GM21529 (cell line): ENCODE measurements at regions not wholly inside any gene's neighbourhood (a gene's known extent, or its start where the extent isn't known, plus 50 kb on each side); places are given as distances from the start of the nearest gene placed in this dataset.

Experiments used
- ATAC-seq: cut with Tn5 transposase; IDR thresholded peaks from one replicate; pipeline ENCODE4 v1.9.1; 2021; ENCODE audit not compliant: unreplicated experiment

- no peak for ATAC-seq
Observed at GRCh38 chr12:93042684-93043083, 113.6 kb upstream of the EEA1 start.

GRCh38 chr12:93043192-93043876, 114.2 kb upstream of the EEA1 start:
- ATAC-seq = no peak

- no peak for ATAC-seq
Observed at GRCh38 chr12:93043877-93044209, 114.7 kb upstream of the EEA1 start.

GRCh38 chr12:93047118-93047517, 118.0 kb upstream of the EEA1 start:
- ATAC-seq = no peak

GRCh38 chr12:93048656-93049055, 119.6 kb upstream of the EEA1 start:
- ATAC-seq = no peak

- no peak for ATAC-seq
Observed at GRCh38 chr12:93050026-93050747, 121.1 kb upstream of the EEA1 start.

- no peak for ATAC-seq
Observed at GRCh38 chr12:93050748-93051081, 121.6 kb upstream of the EEA1 start.

GRCh38 chr12:93054021-93054420, 124.9 kb upstream of the EEA1 start:
- no peak for ATAC-seq

GRCh38 chr12:93055221-93055620, 126.1 kb upstream of the EEA1 start:
- no peak for ATAC-seq

- ATAC-seq = no peak
Observed at GRCh38 chr12:93056971-93057535, 128.0 kb upstream of the EEA1 start.

- ATAC-seq = no peak
Observed at GRCh38 chr12:93058280-93058679, 129.2 kb upstream of the EEA1 start.

- ATAC-seq = no peak
Observed at GRCh38 chr12:93059288-93059687, 130.2 kb upstream of the EEA1 start.

- peak; percentile 99 for ATAC-seq
Observed at GRCh38 chr12:93059925-93060665, 131.0 kb upstream of the EEA1 start.

- peak; percentile 33 for ATAC-seq
Observed at GRCh38 chr12:93060666-93061472, 131.8 kb upstream of the EEA1 start.

GRCh38 chr12:93061473-93062419, 132.7 kb upstream of the EEA1 start:
- ATAC-seq = no peak

- no peak for ATAC-seq
Observed at GRCh38 chr12:93065896-93066295, 136.8 kb upstream of the EEA1 start.

- ATAC-seq = no peak
Observed at GRCh38 chr12:93072340-93072739, 143.2 kb upstream of the EEA1 start.

GRCh38 chr12:93073324-93073723, 144.2 kb upstream of the EEA1 start:
- ATAC-seq = no peak

- no peak for ATAC-seq
Observed at GRCh38 chr12:93078059-93078458, 149.0 kb upstream of the EEA1 start.

GRCh38 chr12:93078577-93078976, 149.5 kb upstream of the EEA1 start:
- ATAC-seq = no peak
